H1 (cell line): ENCODE measurements at regions not wholly inside any gene's neighbourhood (a gene's known extent, or its start where the extent isn't known, plus 50 kb on each side); places are given as distances from the start of the nearest gene placed in this dataset.

Source experiments
- CTCF ChIA-PET: fragments of 300-600 bp; sonication (Branson Sonifier 250); formaldehyde crosslinking; loops from one replicate; lab custom pipeline; 2021; ENCODE audit not compliant: partially characterized antibody; lab: Charles Lee
- POLR2A ChIA-PET: fragments of 300-600 bp; sonication (Branson Sonifier 250); formaldehyde crosslinking; loops from one replicate; lab custom pipeline; 2021; ENCODE audit warnings: inconsistent platforms; ENCODE audit not compliant: partially characterized antibody; lab: Charles Lee
- DNase-seq, 2 experiments: peaks; one replicate each; pipeline versions ENCODE4 v3.0.0 to v3.0.0-alpha.2; 2010 to 2022; ENCODE audit warnings: low spot score in 2 of 2, low read depth in 1 of 2, mixed read lengths in 1 of 2
- FAIRE-seq: peaks from 2 replicates; lab custom pipeline; 2011; peaks lifted over from hg19 to GRCh38; lab: Jason Lieb, UNC
- H2AFZ ChIP-seq: 2 replicates; pipeline ENCODE4 v1.8.1; 2012; ENCODE audit warnings: low read length, inconsistent platforms
- H2AK5ac ChIP-seq: 2 replicates; pipeline ENCODE4 v1.6.1; 2013; ENCODE audit warnings: low read depth, low read length
- H2BK120ac ChIP-seq: replicated peaks from 2 replicates; pipeline ENCODE3; 2013; ENCODE audit warnings: low read depth, low read length, inconsistent platforms
- H2BK12ac ChIP-seq: 2 replicates; pipeline ENCODE4 v1.6.1; 2013; ENCODE audit warnings: low read depth, low read length
- H2BK15ac ChIP-seq: 2 replicates; pipeline ENCODE4 v1.6.1; 2013; ENCODE audit warnings: low read length
- H2BK20ac ChIP-seq: 2 replicates; pipeline ENCODE4 v1.6.1; 2013; ENCODE audit warnings: low read length
- H2BK5ac ChIP-seq: 2 replicates; pipeline ENCODE4 v1.6.1; 2013; ENCODE audit warnings: low read depth, low read length
- H3K14ac ChIP-seq: 2 replicates; pipeline ENCODE4 v1.6.1; 2013; ENCODE audit warnings: inconsistent platforms; ENCODE audit not compliant: insufficient read length
- H3K18ac ChIP-seq: 2 replicates; pipeline ENCODE4 v1.6.1; 2013; ENCODE audit warnings: low read length; ENCODE audit errors: extremely low read depth
- H3K23ac ChIP-seq: 2 replicates; pipeline ENCODE4 v1.6.1; 2013; ENCODE audit warnings: inconsistent platforms; ENCODE audit not compliant: insufficient read length
- H3K23me2 ChIP-seq: 2 replicates; pipeline ENCODE4 v1.6.1; 2013; ENCODE audit warnings: low read depth, low read length
- H3K27ac ChIP-seq: 2 replicates; pipeline ENCODE4 v1.6.1; 2011; ENCODE audit warnings: low read depth, low read length, inconsistent platforms
- H3K27me3 ChIP-seq, 4 experiments: replicated peaks in 1 of 4; 1 replicate in 1 of 4; 2 replicates in 3 of 4; pipeline versions ENCODE4 v1.6.1 to v1.8.1; 2011 to 2013; ENCODE audit warnings: low read length in 3 of 4, mild to moderate bottlenecking in 3 of 4, inconsistent platforms in 2 of 4, mixed read lengths in 2 of 4, moderate library complexity in 1 of 4; ENCODE audit not compliant: control insufficient read depth in 3 of 4, insufficient read depth in 3 of 4; ENCODE audit errors: extremely low read depth in 1 of 4
- H3K36me3 ChIP-seq, 4 experiments: 2 replicates each; pipeline versions ENCODE4 v1.6.1 to v1.8.1; 2011 to 2013; ENCODE audit warnings: mild to moderate bottlenecking in 4 of 4, low read length in 3 of 4, moderate library complexity in 2 of 4, control low read depth in 1 of 4, inconsistent platforms in 1 of 4; ENCODE audit not compliant: insufficient read depth in 4 of 4, control insufficient read depth in 2 of 4
- H3K4ac ChIP-seq: replicated peaks from 2 replicates; pipeline ENCODE3; 2013; ENCODE audit warnings: low read length, low read depth, mixed read lengths, inconsistent platforms; ENCODE audit not compliant: insufficient read length
- H3K4me1 ChIP-seq, 4 experiments: replicated peaks in 1 of 4; 1 replicate in 1 of 4; 2 replicates in 3 of 4; pipeline versions ENCODE4 v1.6.1 to v1.8.1; 2011 to 2013; ENCODE audit warnings: low read length in 3 of 4, inconsistent platforms in 2 of 4, mixed read lengths in 1 of 4; ENCODE audit not compliant: insufficient read depth in 4 of 4, control insufficient read depth in 3 of 4
- H3K4me2 ChIP-seq, 2 experiments: 2 replicates each; pipeline versions ENCODE4 v1.6.1 to v1.8.1; 2011 to 2013; ENCODE audit warnings: low read depth in 2 of 2, low read length in 2 of 2, control low read depth in 1 of 2, inconsistent platforms in 1 of 2, mild to moderate bottlenecking in 1 of 2; ENCODE audit not compliant: insufficient read depth in 1 of 2
- H3K4me3 ChIP-seq, 4 experiments: fragments of 200-600, 300-600 bp in 1 of 4; sonication (generic), shearing (Covaris generic), sonication (Bioruptor Twin) in 1 of 4; 2 replicates each; pipeline versions ENCODE4 v1.5.1 to v1.8.1; 2011 to 2016; ENCODE audit warnings: low read length in 4 of 4, low read depth in 3 of 4, control low read depth in 2 of 4, inconsistent platforms in 2 of 4, mild to moderate bottlenecking in 2 of 4, mixed read lengths in 1 of 4, moderate library complexity in 1 of 4; ENCODE audit not compliant: insufficient read depth in 2 of 4; ENCODE audit errors: extremely low read depth in 1 of 4
- H3K56ac ChIP-seq: replicated peaks from 2 replicates; pipeline ENCODE3; 2013; ENCODE audit warnings: low read depth, mild to moderate bottlenecking, mixed read lengths, low read length, inconsistent platforms; ENCODE audit not compliant: insufficient read length
- H3K79me1 ChIP-seq: 2 replicates; pipeline ENCODE4 v1.6.1; 2013; ENCODE audit warnings: low read depth, low read length, control low read depth
- H3K79me2 ChIP-seq, 2 experiments: 2 replicates each; pipeline versions ENCODE4 v1.6.1 to v1.8.1; 2012 to 2013; ENCODE audit warnings: low read length in 2 of 2, mild to moderate bottlenecking in 2 of 2, inconsistent platforms in 1 of 2; ENCODE audit not compliant: insufficient read depth in 2 of 2, control insufficient read depth in 1 of 2
- H3K9ac ChIP-seq, 4 experiments: replicated peaks in 1 of 4; 1 replicate in 1 of 4; 2 replicates in 3 of 4; pipeline versions ENCODE4 v1.6.1 to v1.8.1; 2011 to 2013; ENCODE audit warnings: low read depth in 3 of 4, low read length in 3 of 4, control low read depth in 2 of 4, mild to moderate bottlenecking in 2 of 4, moderate library complexity in 2 of 4, inconsistent platforms in 1 of 4; ENCODE audit errors: extremely low read depth in 1 of 4
- H3K9me3 ChIP-seq, 2 experiments: 2 replicates each; pipeline versions ENCODE4 v1.6.1 to v1.8.1; 2012 to 2013; ENCODE audit warnings: mild to moderate bottlenecking in 2 of 2, moderate library complexity in 2 of 2, control low read depth in 1 of 2, inconsistent platforms in 1 of 2, low read depth in 1 of 2, low read length in 1 of 2, mixed read lengths in 1 of 2; ENCODE audit not compliant: insufficient read depth in 2 of 2
- H4K20me1 ChIP-seq, 2 experiments: replicated peaks in 1 of 2; 2 replicates each; pipeline versions ENCODE3 to v1.8.1; 2011 to 2013; ENCODE audit warnings: inconsistent platforms in 2 of 2, low read length in 2 of 2, mild to moderate bottlenecking in 1 of 2; ENCODE audit not compliant: insufficient read depth in 2 of 2, control insufficient read depth in 1 of 2
- H4K5ac ChIP-seq: 2 replicates; pipeline ENCODE4 v1.6.1; 2013; ENCODE audit warnings: low read length, low read depth, mixed read lengths, inconsistent platforms; ENCODE audit not compliant: insufficient read length
- H4K8ac ChIP-seq: 2 replicates; pipeline ENCODE4 v1.8.0; 2013; ENCODE audit warnings: mild to moderate bottlenecking, moderate library complexity, low read length, inconsistent platforms; ENCODE audit not compliant: insufficient read depth; ENCODE audit errors: extremely low read depth
- H4K91ac ChIP-seq: replicated peaks from 2 replicates; pipeline ENCODE3; 2013; ENCODE audit warnings: low read length, mixed read lengths, inconsistent platforms; ENCODE audit not compliant: insufficient read length
- CEBPB ChIP-seq: IDR thresholded peaks from 2 replicates; pipeline ENCODE4 v1.6.1; 2012; ENCODE audit warnings: low read depth, low read length
- EGR1 ChIP-seq: IDR thresholded peaks from 2 replicates; pipeline ENCODE4 v1.6.1; 2011; ENCODE audit warnings: low read depth, low read length, borderline replicate concordance
- JUND ChIP-seq: IDR thresholded peaks from 2 replicates; pipeline ENCODE4 v1.6.1; 2011; ENCODE audit warnings: mild to moderate bottlenecking, improper control_type of control experiment, low read length
- KDM4A ChIP-seq: IDR thresholded peaks from one replicate; pipeline ENCODE4 v1.7.1; 2012; ENCODE audit warnings: low read depth, mild to moderate bottlenecking, moderate library complexity, low read length, inconsistent platforms; ENCODE audit not compliant: severe bottlenecking
- RXRA ChIP-seq: IDR thresholded peaks from 2 replicates; pipeline ENCODE4 v1.6.1; 2011; ENCODE audit warnings: low read depth, mild to moderate bottlenecking, low read length, moderate library complexity; ENCODE audit not compliant: insufficient read depth
- SIRT6 ChIP-seq: IDR thresholded peaks from one replicate; pipeline ENCODE4 v1.7.1; 2012; ENCODE audit warnings: low read length, inconsistent platforms
- SUZ12 ChIP-seq: fragments of 200-600 bp; sonication (generic); IDR thresholded peaks from 2 replicates; pipeline ENCODE4 v1.6.1; 2012; ENCODE audit warnings: mild to moderate bottlenecking, inconsistent platforms, low read length, moderate library complexity, mixed read lengths
- WGBS, 2 experiments: shearing (Covaris generic) in 1 of 2; methylation state at CpG; one replicate each; pipeline versions ENCODE4 v1.1.6 to v1.1.7; 2013 to 2015; ENCODE audit warnings: low lambda C conversion rate in 2 of 2, mixed read lengths in 2 of 2, inconsistent platforms in 1 of 2, low coverage in 1 of 2, missing lambda C conversion rate in 1 of 2; ENCODE audit not compliant: insufficient replicate concordance in 2 of 2, insufficient coverage in 1 of 2, insufficient read length in 1 of 2; ENCODE audit errors: extremely low coverage in 1 of 2, missing lambda C conversion rate in 1 of 2; 5-methylcytosine and 5-hydroxymethylcytosine counted together

DNA sequence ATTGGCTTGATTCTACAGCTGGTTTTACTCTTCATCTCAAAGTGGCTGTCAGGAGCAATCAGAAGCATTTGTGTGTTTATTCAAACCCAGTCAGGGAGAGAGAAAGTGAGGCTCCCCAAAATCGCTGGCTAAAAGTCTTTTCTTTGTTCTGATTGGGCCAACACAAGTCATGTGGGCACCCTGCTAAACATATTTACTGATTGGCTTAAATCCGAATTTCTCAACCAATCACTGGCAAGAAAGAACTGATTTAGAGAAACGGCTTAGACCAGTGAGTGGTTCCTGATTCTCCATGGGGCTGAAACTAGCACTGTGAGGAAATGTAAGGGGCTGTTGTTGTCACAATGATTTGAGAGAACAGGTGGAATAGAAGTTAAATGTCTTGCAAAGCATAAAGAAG, 98.9 kb upstream of the PDZRN3 start:
- no peaks in the 10 kb centered on the region for H3K36me3 ChIP-seq
- no peak overlapping the region for H2BK12ac ChIP-seq
- 89% methylated on average over 3 of the region's 3 CpGs; no CpG with 5 or more reads in 1 of the 2 experiments for WGBS, 2 experiments
- H2BK120ac ChIP-seq: no peak overlapping the region
- POLR2A ChIA-PET: no interaction called here
- no peak overlapping the region for H4K8ac ChIP-seq
- no peaks in the 10 kb centered on the region for H3K79me2 ChIP-seq
- no peak overlapping the region for H2AFZ ChIP-seq
- H2BK15ac ChIP-seq: no peak overlapping the region
- CTCF ChIA-PET: no interaction called here
- no peak overlapping the region for H4K5ac ChIP-seq
- H3K4ac ChIP-seq: no peak overlapping the region
- H2AK5ac ChIP-seq: no peak overlapping the region
- no peaks in the 10 kb centered on the region for H3K23me2 ChIP-seq
- FAIRE-seq (no peak), DNase-seq (no peak)
- H3K9me3 ChIP-seq: no peaks in the 10 kb centered on the region
- H3K14ac ChIP-seq: no peak overlapping the region
- no peak overlapping the region for H4K91ac ChIP-seq
- H3K4me2 ChIP-seq: no peak overlapping the region
- no peaks in the 10 kb centered on the region for H4K20me1 ChIP-seq
- H2BK20ac ChIP-seq: no peak overlapping the region
- no peak overlapping the region for H3K56ac ChIP-seq
- H3K27ac ChIP-seq: no peak overlapping the region
- no peak overlapping the region for H3K9ac ChIP-seq
- H2BK5ac ChIP-seq: no peak overlapping the region
- H3K79me1 ChIP-seq: no peaks in the 10 kb centered on the region
- no peak overlapping the region for H3K18ac ChIP-seq
- no peak for TF ChIP-seq SUZ12
- no peak for TF ChIP-seq JUND
- TF ChIP-seq KDM4A: no peak
- TF ChIP-seq EGR1: no peak
- no peak for TF ChIP-seq RXRA
- no peak for TF ChIP-seq CEBPB
- TF ChIP-seq SIRT6: no peak
- peaks cover 0 to 2% (median 0%) of the 10 kb centered on the region in 4 experiments; a peak in 1 of 7 replicates for H3K27me3 ChIP-seq
- H3K4me3 ChIP-seq: no peak overlapping the region
- no peak overlapping the region for H3K23ac ChIP-seq
- peaks cover 7 to 14% (median 11%) of the 10 kb centered on the region in 4 experiments; a peak in 6 of 7 replicates for H3K4me1 ChIP-seq
